Heart right ventricle (tissue), 16 donors: ENCODE measurements at regions not wholly inside any gene's neighbourhood (a gene's known extent, or its start where the extent isn't known, plus 50 kb on each side); places are given as distances from the start of the nearest gene placed in this dataset.

ENCODE experiments used
- ATAC-seq, 8 donors: fragments of 200-7000 bp; cut with Tn5 transposase; one replicate each; pipeline ENCODE4 v1.9.1; 2020; ENCODE audit warnings: mild to moderate bottlenecking in 8 of 8, moderate library complexity in 8 of 8, moderate number of reproducible peaks in 1 of 8
- DNase-seq, 2 donors: peaks; one replicate each; pipeline ENCODE4 v3.0.0-alpha.2; 2020
- H3K27ac ChIP-seq, 10 donors: fragments of 200-600 bp; sonication (generic) in 2 of 10; one replicate each; pipeline versions ENCODE4 v1.5.0 to v1.8.0; 2020 to 2022; ENCODE audit warnings: mild to moderate bottlenecking in 3 of 10
- H3K27me3 ChIP-seq, 7 donors: fragments of 200-600 bp; one replicate each; pipeline ENCODE4 v1.8.0; 2021 to 2022; ENCODE audit warnings: mild to moderate bottlenecking in 2 of 7
- H3K36me3 ChIP-seq, 9 donors: fragments of 200-600 bp; sonication (generic) in 1 of 9; one replicate each; pipeline versions ENCODE4 v1.5.0 to v1.8.0; 2020 to 2022; ENCODE audit warnings: mild to moderate bottlenecking in 2 of 9
- H3K4me1 ChIP-seq, 9 donors: fragments of 200-600 bp; sonication (generic) in 1 of 9; one replicate each; pipeline versions ENCODE4 v1.5.0 to v1.8.0; 2020 to 2022; ENCODE audit warnings: mild to moderate bottlenecking in 4 of 9
- H3K4me3 ChIP-seq, 10 donors: fragments of 200-600 bp; sonication (generic) in 2 of 10; one replicate each; pipeline versions ENCODE4 v1.5.0 to v1.8.0; 2020 to 2022; ENCODE audit warnings: mild to moderate bottlenecking in 7 of 10, moderate library complexity in 2 of 10
- H3K9me3 ChIP-seq, 11 donors: fragments of 200-600 bp in 10 of 11; sonication (generic) in 2 of 11; one replicate each; pipeline versions ENCODE4 v1.5.0 to v1.8.0; 2013 to 2022; ENCODE audit warnings: mild to moderate bottlenecking in 2 of 11, control low read depth in 1 of 11, moderate library complexity in 1 of 11
- WGBS, 2 donors: extraction: QIAGEN DNeasy Blood & Tissue Kit; methylation state at CpG; one replicate each; pipeline ENCODE4 v1.1.7; 2013; ENCODE audit warnings: inconsistent platforms in 1 of 2; 5-methylcytosine and 5-hydroxymethylcytosine counted together
- intact Hi-C, 10 donors: fragments of 100-400 bp; cut with DNase I; formaldehyde crosslinking; loops; one replicate each; pipeline versions ENCODE4 v1.11.1 to v1.14.2; 2022
- TF ChIP-seq, protein P1 (sequence below), 9 donors: fragments of 200-600 bp; sonication (generic) in 2 of 9; IDR thresholded peaks; one replicate each; pipeline versions ENCODE4 v1.5.0 to v1.8.0; 2021 to 2022; ENCODE audit warnings: antibody characterized with exemption in 9 of 9, mild to moderate bottlenecking in 5 of 9, moderate library complexity in 1 of 9
- donor health status: Arrhythmogenic right ventricular cardiomyopathy.
- donor health status: ischemic (EF 13 %, LVEDD 7.1; RV severe dilation, severe dysfunction).
- donor health status: healthy with polysubstance abuse.
- donor health status: DM: no; HTN: yes; CAD: no.
- donor health status: DM: no; HTN: no; CAD: no.
- donor health status: ischemic (EF 25% LVEDD 6.9; RV normal size, moderate dysfunction).
- donor health status: ischemic (EF 25% LVEDD 5.7; RV mildly dilated, moderate dysfunction).
- donor health status: healthy.
- donor health status: DM: yes; HTN: yes; CAD: no.
- donor health status: Ischemic cardiomyopathy.
- donor health status: ischemic (EF 35%, LVEDD 5.7; RV mildly dilated, moderate dysfunction).
- donor health status: nonischemic (EF 11% LVEDD 7.7; RV severe dilation, severe dysfunction).
- donor health status: DM: yes; HTN: yes; CAD: no.
- donor health status: PGD.
- donor health status: ischemic (EF 29% LVEDD 5.4; RV normal size, mild dysfunction).
- donor health status: nonischemic (EF 23%, LVEDD 6.1; RV moderate dilation, normal function).

DNA sequence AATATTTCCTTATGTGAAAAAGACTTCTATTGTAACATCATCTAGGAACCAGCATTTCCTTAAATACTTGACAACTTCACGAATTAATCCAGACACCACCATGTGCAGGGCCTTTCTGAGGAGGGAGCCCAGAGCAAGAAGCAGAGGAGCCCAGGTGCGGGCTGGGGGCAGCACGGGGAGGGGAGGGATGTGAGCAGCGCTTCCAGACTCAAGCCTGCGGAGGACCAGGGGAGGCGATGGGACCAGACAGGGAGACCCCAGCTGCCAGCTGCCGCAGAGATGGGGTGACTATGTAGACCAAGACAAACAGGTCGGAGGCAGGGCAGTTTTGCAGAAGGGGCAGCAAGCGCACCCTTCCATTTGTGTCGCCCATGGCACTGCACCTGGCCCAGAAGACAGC, 596.1 kb downstream of the IRX1 start:
- ATAC-seq = no peak
- no peaks in the 10 kb centered on the region for H3K27me3 ChIP-seq
- H3K27ac ChIP-seq = no peak overlapping the region
- TF ChIP-seq, protein P1, sequence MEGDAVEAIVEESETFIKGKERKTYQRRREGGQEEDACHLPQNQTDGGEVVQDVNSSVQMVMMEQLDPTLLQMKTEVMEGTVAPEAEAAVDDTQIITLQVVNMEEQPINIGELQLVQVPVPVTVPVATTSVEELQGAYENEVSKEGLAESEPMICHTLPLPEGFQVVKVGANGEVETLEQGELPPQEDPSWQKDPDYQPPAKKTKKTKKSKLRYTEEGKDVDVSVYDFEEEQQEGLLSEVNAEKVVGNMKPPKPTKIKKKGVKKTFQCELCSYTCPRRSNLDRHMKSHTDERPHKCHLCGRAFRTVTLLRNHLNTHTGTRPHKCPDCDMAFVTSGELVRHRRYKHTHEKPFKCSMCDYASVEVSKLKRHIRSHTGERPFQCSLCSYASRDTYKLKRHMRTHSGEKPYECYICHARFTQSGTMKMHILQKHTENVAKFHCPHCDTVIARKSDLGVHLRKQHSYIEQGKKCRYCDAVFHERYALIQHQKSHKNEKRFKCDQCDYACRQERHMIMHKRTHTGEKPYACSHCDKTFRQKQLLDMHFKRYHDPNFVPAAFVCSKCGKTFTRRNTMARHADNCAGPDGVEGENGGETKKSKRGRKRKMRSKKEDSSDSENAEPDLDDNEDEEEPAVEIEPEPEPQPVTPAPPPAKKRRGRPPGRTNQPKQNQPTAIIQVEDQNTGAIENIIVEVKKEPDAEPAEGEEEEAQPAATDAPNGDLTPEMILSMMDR (IDR thresholded peaks at IDR 0.05) = no peak
- 89 to 90% methylated on average over 10 of the region's 10 CpGs for WGBS, 2 donors
- no peaks in the 10 kb centered on the region for H3K9me3 ChIP-seq
- intact Hi-C loops = no loop called here
- H3K36me3 ChIP-seq = no peaks in the 10 kb centered on the region
- H3K4me3 ChIP-seq = no peak overlapping the region
- H3K4me1 ChIP-seq = no peaks in the 10 kb centered on the region
- DNase-seq = no peak

- DNase-seq = no peak
- 87 to 90% methylated on average over 10 of the region's 10 CpGs for WGBS, 2 donors
- Histone ChIP-seq H3K4me3 (no peak overlapping the region), H3K27ac (no peak overlapping the region), H3K9me3 (no peaks in the 10 kb centered on the region), H3K27me3 (no peaks in the 10 kb centered on the region), H3K36me3 (no peaks in the 10 kb centered on the region), H3K4me1 (no peaks in the 10 kb centered on the region)
- intact Hi-C loops = no loop called here
- no peak for ATAC-seq
- TF ChIP-seq, protein P1 (IDR thresholded peaks at IDR 0.05) = no peak
These were observed 596.5 kb downstream of the IRX1 start for GRCh38 chr5:4192111-4192510.

GRCh38 chr5:4196744-4197143, 601.1 kb downstream of the IRX1 start:
- no peaks in the 10 kb centered on the region for H3K36me3 ChIP-seq
- intact Hi-C loops = no loop called here
- 22 to 24% methylated on average over 8 of the region's 8 CpGs for WGBS, 2 donors
- TF ChIP-seq, protein P1 (IDR thresholded peaks at IDR 0.05) = no peak
- no peaks in the 10 kb centered on the region for H3K4me1 ChIP-seq
- peaks cover 0 to 4% (median 0%) of the 10 kb centered on the region in 7 donors for H3K27me3 ChIP-seq
- peak; percentile 9 to 24 for DNase-seq
- H3K9me3 ChIP-seq = no peaks in the 10 kb centered on the region
- ATAC-seq = peak in 6 of 8 donors; percentile 61 to 81 (median 70)
- H3K27ac ChIP-seq = peak overlapping the region in 1 of 10 donors; percentile 9
- H3K4me3 ChIP-seq = peak overlapping the region in 3 of 10 donors; percentile 19 to 28 (median 25)

GRCh38 chr5:4197151-4197550, 601.5 kb downstream of the IRX1 start:
- TF ChIP-seq, protein P1 (IDR thresholded peaks at IDR 0.05) = no peak
- Histone ChIP-seq H3K27ac (peak overlapping the region in 1 of 10 donors; percentile 9), H3K4me3 (peak overlapping the region in 3 of 10 donors; percentile 19 to 28 (median 25)), H3K36me3 (no peaks in the 10 kb centered on the region), H3K27me3 (peaks cover 0 to 4% (median 0%) of the 10 kb centered on the region in 7 donors), H3K4me1 (no peaks in the 10 kb centered on the region), H3K9me3 (no peaks in the 10 kb centered on the region)
- 42 to 47% methylated on average over 5 of the region's 5 CpGs for WGBS, 2 donors
- ATAC-seq (peak in 6 of 8 donors; percentile 10 to 53 (median 29)), DNase-seq (no peak)
- intact Hi-C loops = no loop called here
